HCT116 (cell line): ENCODE measurements at regions not wholly inside any gene's neighbourhood (a gene's known extent, or its start where the extent isn't known, plus 50 kb on each side); places are given as distances from the start of the nearest gene placed in this dataset.

Source experiments
- ATAC-seq: fragments of 200-7000 bp; cut with Tn5 transposase; 2 replicates; pipeline ENCODE4 v1.9.1; 2020; ENCODE audit warnings: mild to moderate bottlenecking, moderate library complexity
- BruUV-seq: library from RNA; stranded (reverse); fragments of 400-500 nt; replicated peaks from 2 replicates; lab custom pipeline; 2021; lab: Mats Ljungman, UMichigan
- CTCF ChIA-PET: fragments of 300-600 bp; sonication (Branson Sonifier 250); formaldehyde crosslinking; loops from one replicate; lab custom pipeline; 2021; ENCODE audit warnings: antibody characterized with exemption; lab: Charles Lee
- POLR2A ChIA-PET: fragments of 300-600, 350-600 bp; sonication (Branson Sonifier 250); formaldehyde crosslinking; loops from one replicate; lab custom pipeline; 2021; ENCODE audit warnings: antibody characterized with exemption; lab: Charles Lee
- RAD21 ChIA-PET, 2 experiments: fragments of 300-600 bp; sonication (Branson Sonifier 250); formaldehyde crosslinking; loops; one replicate each; lab custom pipeline; 2023; ENCODE audit warnings: low total read pairs in 2 of 2; ENCODE audit not compliant: uncharacterized antibody in 2 of 2, unreplicated experiment in 2 of 2, low non-redundant PET in 1 of 2; lab: Charles Lee
- DNase-seq: peaks from one replicate; pipeline ENCODE4 v3.0.0-alpha.2; 2010; ENCODE audit warnings: low read depth, low spot score
- H2AFZ ChIP-seq: fragments of 200-600 bp; shearing (Covaris generic), sonication (generic); 2 replicates; pipeline ENCODE4 v1.6.1; 2017; ENCODE audit warnings: low read depth, mixed run types, mixed read lengths, antibody characterized with exemption, low read length; ENCODE audit not compliant: poor library complexity, severe bottlenecking
- H3K27ac ChIP-seq: 2 replicates; pipeline ENCODE4 v1.5.1; 2012; ENCODE audit warnings: low read depth, low read length
- H3K27me3 ChIP-seq: fragments of 200-600 bp; sonication (generic); 2 replicates; pipeline ENCODE4 v1.6.1; 2016; ENCODE audit warnings: mixed run types, low read length, mixed read lengths; ENCODE audit not compliant: insufficient read depth
- H3K36me3 ChIP-seq, 2 experiments: fragments of 200-500 bp in 1 of 2; fragments of 200-600 bp in 1 of 2; sonication (Bioruptor generic) in 1 of 2; sonication (generic) in 1 of 2; 2 replicates each; pipeline versions ENCODE4 v1.5.1 to v1.6.1; 2014 to 2016; ENCODE audit warnings: low read length in 2 of 2, inconsistent platforms in 1 of 2, mixed read lengths in 1 of 2, mixed run types in 1 of 2; ENCODE audit not compliant: insufficient read depth in 2 of 2, control insufficient read depth in 1 of 2
- H3K4me1 ChIP-seq, 2 experiments: fragments of 200-600 bp in 1 of 2; sonication (generic) in 1 of 2; 2 replicates each; pipeline versions ENCODE4 v1.5.1 to v1.6.1; 2012 to 2017; ENCODE audit warnings: low read length in 2 of 2, inconsistent platforms in 1 of 2, mild to moderate bottlenecking in 1 of 2, mixed read lengths in 1 of 2, mixed run types in 1 of 2, moderate library complexity in 1 of 2; ENCODE audit not compliant: insufficient read depth in 2 of 2, control insufficient read depth in 1 of 2
- H3K4me2 ChIP-seq: fragments of 200-600 bp; sonication (generic); 2 replicates; pipeline ENCODE4 v1.6.1; 2017; ENCODE audit warnings: mixed run types, low read length, mixed read lengths
- H3K4me3 ChIP-seq, 2 experiments: fragments of 200-600 bp in 1 of 2; sonication (generic) in 1 of 2; replicated peaks in 1 of 2; 2 replicates each; pipeline ENCODE4 v1.5.1; 2011 to 2016; ENCODE audit warnings: low read length in 2 of 2, control low read depth in 1 of 2, low read depth in 1 of 2, mild to moderate bottlenecking in 1 of 2, mixed read lengths in 1 of 2, mixed run types in 1 of 2
- H3K79me2 ChIP-seq: fragments of 200-600 bp; sonication (generic); 2 replicates; pipeline ENCODE4 v1.6.1; 2017; ENCODE audit warnings: mild to moderate bottlenecking, mixed run types, low read length, moderate library complexity, mixed read lengths; ENCODE audit not compliant: insufficient read depth
- H3K9ac ChIP-seq: fragments of 200-600 bp; sonication (generic); 2 replicates; pipeline ENCODE4 v1.6.1; 2016; ENCODE audit warnings: low read length, mixed read lengths
- H3K9me2 ChIP-seq: fragments of 200-600 bp; sonication (generic), shearing (Covaris generic); 2 replicates; pipeline ENCODE4 v1.6.1; 2017; ENCODE audit warnings: mixed run types, mild to moderate bottlenecking, moderate library complexity; ENCODE audit not compliant: insufficient read depth
- H3K9me3 ChIP-seq, 2 experiments: fragments of 200-500 bp in 1 of 2; fragments of 200-600 bp in 1 of 2; sonication (Bioruptor generic) in 1 of 2; sonication (generic) in 1 of 2; 2 replicates each; pipeline ENCODE4 v1.6.1; 2014 to 2017; ENCODE audit warnings: low read length in 2 of 2, mixed read lengths in 2 of 2, inconsistent platforms in 1 of 2, low read depth in 1 of 2, mild to moderate bottlenecking in 1 of 2, mixed run types in 1 of 2, moderate library complexity in 1 of 2; ENCODE audit not compliant: control insufficient read depth in 1 of 2, insufficient read depth in 1 of 2
- H4K20me1 ChIP-seq: fragments of 200-600 bp; sonication (generic), shearing (Covaris generic); 2 replicates; pipeline ENCODE4 v1.6.1; 2017; ENCODE audit warnings: mixed run types, mild to moderate bottlenecking, moderate library complexity; ENCODE audit not compliant: insufficient read depth
- EGR1 ChIP-seq: IDR thresholded peaks from 2 replicates; pipeline ENCODE4 v1.6.1; 2012; ENCODE audit warnings: low read depth
- EZH2 ChIP-seq: fragments of 200-600 bp; sonication (generic); IDR thresholded peaks from 2 replicates; pipeline ENCODE4 v1.6.1; 2017; ENCODE audit warnings: antibody characterized with exemption, mixed run types
- SIN3A ChIP-seq: IDR thresholded peaks from 2 replicates; pipeline ENCODE4 v1.6.1; 2012; ENCODE audit warnings: low read depth
- TCF7L2 ChIP-seq: IDR thresholded peaks from 2 replicates; pipeline ENCODE4 v1.7.0; 2011; ENCODE audit warnings: borderline replicate concordance, inconsistent platforms; ENCODE audit not compliant: insufficient read depth, insufficient read length; ENCODE audit errors: extremely low read depth
- YY1 ChIP-seq: IDR thresholded peaks from 2 replicates; pipeline ENCODE4 v1.6.1; 2011; ENCODE audit warnings: low read length, low read depth, moderate library complexity, mild to moderate bottlenecking; ENCODE audit not compliant: insufficient replicate concordance; ENCODE audit errors: extremely low read depth
- intact Hi-C: fragments of 100-400 bp; cut with micrococcal nuclease; formaldehyde crosslinking; loops from 2 replicates; pipeline ENCODE4 v1.10.0; 2022
- TF ChIP-seq, protein P1 (sequence below): IDR thresholded peaks from 2 replicates; pipeline ENCODE4 v1.6.1; 2012
- TF ChIP-seq, protein P2 (sequence below): IDR thresholded peaks from 2 replicates; pipeline ENCODE4 v1.6.1; 2012
- TF ChIP-seq, protein P3 (sequence below): IDR thresholded peaks from 2 replicates; pipeline ENCODE4 v1.6.1; 2012; ENCODE audit warnings: low read depth

DNA sequence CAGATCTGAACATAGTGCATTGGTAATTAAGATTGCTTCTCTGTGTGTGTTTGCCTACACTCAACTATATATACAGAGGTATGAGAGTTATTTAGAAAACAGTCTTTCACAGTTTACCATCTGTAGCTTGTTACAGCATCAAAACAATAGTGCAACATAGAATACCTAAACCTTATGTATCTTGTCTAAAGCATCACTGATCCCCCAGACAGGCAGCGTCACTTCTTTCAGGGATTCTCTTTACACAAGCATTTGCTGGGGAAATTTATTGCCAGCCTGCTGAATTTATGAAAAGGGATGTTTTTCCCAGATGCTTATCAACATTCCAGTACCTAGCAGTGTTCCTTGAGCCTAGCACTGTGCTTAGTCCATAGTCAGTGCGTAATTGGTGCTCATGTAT, 195.8 kb upstream of the COL8A1 start:
- H3K27ac ChIP-seq: no peak overlapping the region
- H3K27me3 ChIP-seq: peaks cover 53% of the 10 kb centered on the region
- H2AFZ ChIP-seq: no peak overlapping the region
- no peaks in the 10 kb centered on the region for H3K9me2 ChIP-seq
- intact Hi-C loops: loop anchor here (5.0 kb wide), 1 partner anchor 270 kb away; no protein-coding TSS in a partner anchor
- no peak for ATAC-seq
- CTCF ChIA-PET: no interaction called here
- no peaks in the 10 kb centered on the region for H3K4me1 ChIP-seq
- TF ChIP-seq, protein P1, sequence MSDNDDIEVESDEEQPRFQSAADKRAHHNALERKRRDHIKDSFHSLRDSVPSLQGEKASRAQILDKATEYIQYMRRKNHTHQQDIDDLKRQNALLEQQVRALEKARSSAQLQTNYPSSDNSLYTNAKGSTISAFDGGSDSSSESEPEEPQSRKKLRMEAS: no peak
- TF ChIP-seq SIN3A (no peak), YY1 (no peak), TCF7L2 (no peak), EGR1 (no peak), EZH2 (no peak)
- TF ChIP-seq, protein P2, sequence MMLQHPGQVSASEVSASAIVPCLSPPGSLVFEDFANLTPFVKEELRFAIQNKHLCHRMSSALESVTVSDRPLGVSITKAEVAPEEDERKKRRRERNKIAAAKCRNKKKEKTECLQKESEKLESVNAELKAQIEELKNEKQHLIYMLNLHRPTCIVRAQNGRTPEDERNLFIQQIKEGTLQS: no peak
- TF ChIP-seq, protein P3, sequence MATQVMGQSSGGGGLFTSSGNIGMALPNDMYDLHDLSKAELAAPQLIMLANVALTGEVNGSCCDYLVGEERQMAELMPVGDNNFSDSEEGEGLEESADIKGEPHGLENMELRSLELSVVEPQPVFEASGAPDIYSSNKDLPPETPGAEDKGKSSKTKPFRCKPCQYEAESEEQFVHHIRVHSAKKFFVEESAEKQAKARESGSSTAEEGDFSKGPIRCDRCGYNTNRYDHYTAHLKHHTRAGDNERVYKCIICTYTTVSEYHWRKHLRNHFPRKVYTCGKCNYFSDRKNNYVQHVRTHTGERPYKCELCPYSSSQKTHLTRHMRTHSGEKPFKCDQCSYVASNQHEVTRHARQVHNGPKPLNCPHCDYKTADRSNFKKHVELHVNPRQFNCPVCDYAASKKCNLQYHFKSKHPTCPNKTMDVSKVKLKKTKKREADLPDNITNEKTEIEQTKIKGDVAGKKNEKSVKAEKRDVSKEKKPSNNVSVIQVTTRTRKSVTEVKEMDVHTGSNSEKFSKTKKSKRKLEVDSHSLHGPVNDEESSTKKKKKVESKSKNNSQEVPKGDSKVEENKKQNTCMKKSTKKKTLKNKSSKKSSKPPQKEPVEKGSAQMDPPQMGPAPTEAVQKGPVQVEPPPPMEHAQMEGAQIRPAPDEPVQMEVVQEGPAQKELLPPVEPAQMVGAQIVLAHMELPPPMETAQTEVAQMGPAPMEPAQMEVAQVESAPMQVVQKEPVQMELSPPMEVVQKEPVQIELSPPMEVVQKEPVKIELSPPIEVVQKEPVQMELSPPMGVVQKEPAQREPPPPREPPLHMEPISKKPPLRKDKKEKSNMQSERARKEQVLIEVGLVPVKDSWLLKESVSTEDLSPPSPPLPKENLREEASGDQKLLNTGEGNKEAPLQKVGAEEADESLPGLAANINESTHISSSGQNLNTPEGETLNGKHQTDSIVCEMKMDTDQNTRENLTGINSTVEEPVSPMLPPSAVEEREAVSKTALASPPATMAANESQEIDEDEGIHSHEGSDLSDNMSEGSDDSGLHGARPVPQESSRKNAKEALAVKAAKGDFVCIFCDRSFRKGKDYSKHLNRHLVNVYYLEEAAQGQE: no peak
- no peaks in the 10 kb centered on the region for H3K36me3 ChIP-seq
- POLR2A ChIA-PET: no interaction called here
- H3K9me3 ChIP-seq: no peaks in the 10 kb centered on the region
- no peaks in the 10 kb centered on the region for H3K79me2 ChIP-seq
- DNase-seq: no peak
- RAD21 ChIA-PET: no interaction called here
- H3K9ac ChIP-seq: no peak overlapping the region
- H3K4me3 ChIP-seq: no peak overlapping the region
- no TSS peak for BruUV-seq
- no peaks in the 10 kb centered on the region for H4K20me1 ChIP-seq
- H3K4me2 ChIP-seq: no peak overlapping the region
